ENCODE measurements at regions not wholly inside any gene's neighbourhood (a gene's known extent, or its start where the extent isn't known, plus 50 kb on each side); places are given as distances from the start of the nearest gene placed in this dataset.

Small RNAs in the stretch of these regions (small RNA-seq; reads per million reads assigned to genes)
- 0 reads per million in 3 experiments for gene RN7SL797P (ENCODE audit: insufficient read depth in 2 of 3, insufficient read length in 3 of 3, low read depth in 2 of 3, low replicate concordance in 1 of 3)
